MM.1S (cell line): ENCODE measurements at regions not wholly inside any gene's neighbourhood (a gene's known extent, or its start where the extent isn't known, plus 50 kb on each side); places are given as distances from the start of the nearest gene placed in this dataset.

Experiments used
- DNase-seq: peaks from one replicate; pipeline ENCODE4 v3.0.0-alpha.2; 2015
- H2AFZ ChIP-seq: fragments of 300-600 bp; sonication (generic); 2 replicates; pipeline ENCODE4 v1.6.0; 2016; ENCODE audit warnings: antibody characterized with exemption, low read length
- H3F3A ChIP-seq: fragments of 300-600 bp; sonication (generic); 2 replicates; pipeline ENCODE4 v1.6.1; 2016; ENCODE audit warnings: mild to moderate bottlenecking, antibody characterized with exemption, low read length, moderate library complexity, mixed read lengths; ENCODE audit not compliant: insufficient read depth
- H3K27ac ChIP-seq: fragments of 300-600 bp; sonication (generic); 2 replicates; pipeline ENCODE4 v1.5.1; 2016; ENCODE audit warnings: mild to moderate bottlenecking, low read length
- H3K27me3 ChIP-seq: fragments of 300-600 bp; sonication (generic); replicated peaks from 2 replicates; pipeline ENCODE4 v1.6.0; 2016; ENCODE audit warnings: low read length; ENCODE audit not compliant: insufficient read depth
- H3K36me3 ChIP-seq: fragments of 300-600 bp; sonication (generic); replicated peaks from 2 replicates; pipeline ENCODE4 v1.6.1; 2016; ENCODE audit warnings: mild to moderate bottlenecking, low read length, mixed read lengths; ENCODE audit not compliant: insufficient read depth
- H3K4me1 ChIP-seq: fragments of 300-600 bp; sonication (generic); 2 replicates; pipeline ENCODE4 v1.6.1; 2016; ENCODE audit warnings: low read length, mixed read lengths
- H3K4me2 ChIP-seq: fragments of 300-600 bp; sonication (generic); 2 replicates; pipeline ENCODE4 v1.6.0; 2016; ENCODE audit warnings: low read depth, low read length
- H3K4me3 ChIP-seq: fragments of 300-600 bp; sonication (generic); 2 replicates; pipeline ENCODE4 v1.5.1; 2016; ENCODE audit warnings: low read length, mixed read lengths
- H3K79me2 ChIP-seq: fragments of 300-600 bp; sonication (generic); 2 replicates; pipeline ENCODE4 v1.6.1; 2016; ENCODE audit warnings: mixed run types, low read length, mixed read lengths
- H3K9ac ChIP-seq: fragments of 300-600 bp; sonication (generic); 2 replicates; pipeline ENCODE4 v1.6.1; 2016; ENCODE audit warnings: low read length, mixed read lengths
- H3K9me2 ChIP-seq: fragments of 300-600 bp; sonication (generic); replicated peaks from 2 replicates; pipeline ENCODE4 v1.6.1; 2016; ENCODE audit warnings: mild to moderate bottlenecking, low read length, mixed read lengths; ENCODE audit not compliant: insufficient read depth
- H3K9me3 ChIP-seq: fragments of 300-600 bp; sonication (generic); replicated peaks from 2 replicates; pipeline ENCODE4 v1.6.1; 2016; ENCODE audit warnings: mild to moderate bottlenecking, low read length, mixed read lengths; ENCODE audit not compliant: insufficient read depth
- H4K20me1 ChIP-seq: fragments of 300-600 bp; sonication (generic); 2 replicates; pipeline ENCODE4 v1.6.1; 2016; ENCODE audit warnings: mild to moderate bottlenecking, low read length, moderate library complexity, mixed read lengths; ENCODE audit not compliant: insufficient read depth
- CTCF ChIP-seq: fragments of 300-600 bp; sonication (generic); IDR thresholded peaks from 2 replicates; pipeline ENCODE4 v1.5.1; 2016; ENCODE audit warnings: antibody characterized with exemption, low read length, mixed read lengths
- EZH2 ChIP-seq: fragments of 300-600 bp; sonication (generic); optimal IDR thresholded peaks from 2 replicates; pipeline ENCODE3; 2017; ENCODE audit warnings: low read depth, mild to moderate bottlenecking, antibody characterized with exemption, low read length, mixed read lengths
- EZH2phosphoT487 ChIP-seq: fragments of 300-600 bp; sonication (generic); IDR thresholded peaks from 2 replicates; pipeline ENCODE4 v1.6.1; 2018; ENCODE audit warnings: antibody characterized with exemption, low read length

- Histone ChIP-seq H3K79me2 (peaks cover 11% of the 10 kb centered on the region), H3K27me3 (peaks cover 30% of the 10 kb centered on the region), H3F3A (no peaks in the 10 kb centered on the region)
These were observed 167.1 kb downstream of the CRYBB2 start for GRCh38 chr22:25386538-25386884.

GRCh38 chr22:25388415-25388814 is 169.0 kb downstream of the CRYBB2 start:
- no peaks in the 10 kb centered on the region for H3K36me3 ChIP-seq
- H3K27ac ChIP-seq, result no peak overlapping the region
- no peaks in the 10 kb centered on the region for H3K9me2 ChIP-seq
- H3K9ac ChIP-seq, result no peak overlapping the region
- TF ChIP-seq CTCF (no peak), EZH2phosphoT487 (no peak)
- no peaks in the 10 kb centered on the region for H3K9me3 ChIP-seq
- H3K79me2 ChIP-seq, result peaks cover 20% of the 10 kb centered on the region
- H3K27me3 ChIP-seq, result peaks cover 31% of the 10 kb centered on the region
- H3K4me2 ChIP-seq, result no peak overlapping the region
- no peaks in the 10 kb centered on the region for H4K20me1 ChIP-seq
- H3K4me3 ChIP-seq, result no peak overlapping the region
- no peaks in the 10 kb centered on the region for H3K4me1 ChIP-seq
- H3F3A ChIP-seq, result no peaks in the 10 kb centered on the region
- DNase-seq, result no peak
- H2AFZ ChIP-seq, result no peak overlapping the region

More at GRCh38 chr22:25386538-25386884, 167.1 kb downstream of the CRYBB2 start:
- Histone ChIP-seq H3K9me3 (no peaks in the 10 kb centered on the region), H3K4me2 (no peak overlapping the region), H3K27ac (no peak overlapping the region), H4K20me1 (no peaks in the 10 kb centered on the region), H3K4me3 (no peak overlapping the region), H3K36me3 (no peaks in the 10 kb centered on the region), H3K9ac (no peak overlapping the region), H3K9me2 (no peaks in the 10 kb centered on the region), H2AFZ (no peak overlapping the region), H3K4me1 (no peaks in the 10 kb centered on the region)
- no peak for DNase-seq
- no peak for TF ChIP-seq EZH2
- no peak for TF ChIP-seq EZH2phosphoT487
- no peak for TF ChIP-seq CTCF

DNA sequence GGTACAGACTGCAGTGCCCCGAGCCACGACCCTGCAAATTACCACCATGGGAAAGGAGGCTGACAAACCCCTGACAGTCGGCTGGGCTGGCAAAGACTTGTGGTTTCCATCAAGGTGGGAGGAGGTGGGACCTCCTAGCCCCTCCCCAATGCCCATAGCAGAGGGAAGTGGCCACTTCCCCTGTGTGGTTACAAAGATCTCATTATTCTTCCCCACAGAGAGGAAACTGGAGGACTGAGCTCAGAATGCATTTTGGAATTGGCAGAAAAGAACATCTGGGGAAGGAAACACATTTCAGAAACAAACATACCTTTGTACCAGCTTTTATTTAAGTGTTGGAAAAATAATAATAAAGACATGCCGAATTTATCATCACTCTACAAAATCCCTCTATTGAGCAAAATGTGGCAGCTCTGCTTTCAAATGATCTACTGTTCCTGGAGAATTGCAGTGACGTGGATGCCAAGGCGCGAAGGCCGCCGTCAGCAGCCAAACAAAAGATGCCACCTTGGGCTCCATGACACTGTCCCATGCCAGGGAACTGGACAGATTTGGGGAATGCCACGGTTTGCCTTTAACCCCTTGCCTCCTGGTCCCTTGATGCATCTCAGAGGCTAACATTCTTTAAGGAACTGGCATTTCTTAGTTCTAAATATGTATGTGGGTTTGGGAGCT is 169.6 kb downstream of the CRYBB2 start:
- peaks cover 20% of the 10 kb centered on the region for H3K79me2 ChIP-seq
- TF ChIP-seq CTCF (no peak), EZH2phosphoT487 (no peak), EZH2 (no peak)
- no peak overlapping the region for H3K4me2 ChIP-seq
- no peak overlapping the region for H3K9ac ChIP-seq
- H3K4me3 ChIP-seq, result no peak overlapping the region
- no peaks in the 10 kb centered on the region for H3K9me2 ChIP-seq
- no peaks in the 10 kb centered on the region for H3K4me1 ChIP-seq
- H3K27ac ChIP-seq, result no peak overlapping the region
- H4K20me1 ChIP-seq, result no peaks in the 10 kb centered on the region
- H3F3A ChIP-seq, result no peaks in the 10 kb centered on the region
- H2AFZ ChIP-seq, result no peak overlapping the region
- H3K9me3 ChIP-seq, result no peaks in the 10 kb centered on the region
- no peaks in the 10 kb centered on the region for H3K36me3 ChIP-seq
- peaks cover 31% of the 10 kb centered on the region for H3K27me3 ChIP-seq
- DNase-seq, result no peak
